Tongue (tissue), 1 donor: ENCODE measurements at regions not wholly inside any gene's neighbourhood (a gene's known extent, or its start where the extent isn't known, plus 50 kb on each side); places are given as distances from the start of the nearest gene placed in this dataset.
"Not testable (repeated sequence)": the region's sequence is repeated elsewhere in the genome, so short reads cannot be mapped to it uniquely, and the experiment has no call there.

Source experiments
- DNase-seq: peaks from one replicate; pipeline ENCODE4 v3.0.0-alpha.2; 2015

DNA sequence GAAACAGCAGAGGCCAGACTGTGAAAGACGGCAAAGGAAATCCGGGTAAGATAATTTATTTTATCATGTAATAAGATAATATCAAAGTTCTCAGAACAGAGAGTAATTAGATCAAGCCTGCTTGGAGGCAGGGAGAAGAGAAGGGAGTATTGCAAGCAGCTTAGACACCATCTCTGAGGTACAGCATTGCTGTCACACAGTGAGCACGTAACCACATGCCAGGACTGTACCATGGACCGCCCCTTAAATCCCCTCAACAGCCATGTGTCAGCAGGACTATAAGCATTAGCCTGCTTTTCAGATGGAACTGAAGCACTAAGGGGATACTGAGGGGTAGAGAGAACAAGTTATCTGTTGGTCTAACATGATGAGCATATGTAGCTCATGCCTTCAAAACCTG lies 141.5 kb downstream of the C6orf118 start:
- no peak for DNase-seq

DNA sequence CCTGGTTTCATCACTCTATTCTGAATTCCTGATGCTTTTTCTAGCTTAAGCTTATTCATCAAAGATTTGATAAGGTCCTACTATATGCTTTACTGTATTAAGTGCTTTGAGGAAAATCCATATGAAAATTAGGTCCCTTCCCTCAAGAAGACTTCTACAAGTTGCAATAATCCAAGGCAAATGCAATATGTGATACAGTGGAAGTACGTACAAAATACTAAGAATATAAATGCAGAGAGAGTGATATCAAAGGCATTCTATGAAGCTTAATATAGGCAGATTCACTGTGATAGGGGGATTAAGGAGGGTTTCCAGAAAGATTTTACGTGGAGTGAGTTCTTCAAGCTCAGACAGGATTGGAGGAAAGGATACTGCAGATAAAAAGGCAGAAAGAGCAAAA lies 142.1 kb downstream of the C6orf118 start:
- no peak for DNase-seq

DNA sequence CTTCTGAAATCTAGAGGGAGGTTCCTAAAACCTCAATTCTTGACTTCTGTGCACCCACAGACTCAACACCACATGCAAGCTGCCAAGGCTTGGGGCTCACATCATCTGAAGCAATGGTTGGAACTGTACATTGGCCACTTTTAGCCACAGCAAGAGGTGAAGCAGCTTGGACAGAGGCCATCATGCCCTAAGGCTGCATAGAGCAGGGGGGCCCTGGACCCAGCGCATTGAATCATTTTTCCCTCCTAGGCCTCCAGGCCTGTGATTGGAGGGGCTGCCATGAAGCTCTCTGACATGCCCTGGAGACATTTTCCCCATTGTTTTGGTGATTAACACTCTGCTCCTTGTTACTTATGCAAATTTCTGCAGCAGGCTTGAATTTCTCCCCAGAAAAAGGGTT lies 145.9 kb downstream of the C6orf118 start:
- DNase-seq = no peak

DNA sequence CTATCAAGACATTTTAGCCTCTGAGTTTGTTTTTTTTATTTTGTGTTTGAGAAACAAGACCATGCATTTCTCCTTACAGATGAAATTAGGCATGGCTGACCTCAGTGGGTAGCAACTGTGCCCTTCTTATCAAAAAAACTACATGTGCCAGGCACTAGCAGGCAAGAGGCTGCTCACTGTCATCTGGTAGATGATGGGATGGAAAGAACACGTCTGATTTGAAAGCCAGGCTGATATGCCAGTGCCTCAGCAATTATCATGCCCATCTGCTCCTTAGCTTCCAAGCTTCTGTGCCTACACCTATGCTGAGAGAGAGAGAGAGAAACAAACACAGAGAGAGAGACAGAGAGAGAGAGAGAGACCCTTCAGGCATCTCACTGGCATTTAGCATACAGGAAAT lies 149.9 kb downstream of the C6orf118 start:
- DNase-seq = peak; percentile 21

DNA sequence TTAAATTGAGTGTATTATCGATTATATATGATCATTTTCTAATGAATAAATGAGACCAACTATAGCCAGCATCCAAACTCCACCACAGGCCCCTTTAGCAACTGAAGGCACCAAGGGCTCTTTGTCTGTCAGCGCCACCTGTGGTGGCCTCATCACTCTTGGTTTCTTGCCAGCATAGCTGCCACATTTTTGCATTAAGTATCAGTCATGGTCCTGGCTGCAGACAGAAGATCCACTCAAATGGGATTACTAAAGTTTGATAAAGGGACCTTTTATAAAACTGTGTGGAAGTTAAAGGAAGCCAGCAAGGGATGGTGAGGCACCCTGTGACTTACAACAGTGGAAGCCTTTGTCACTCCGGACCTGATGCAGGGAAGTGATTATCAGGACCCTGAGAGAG lies 162.9 kb downstream of the C6orf118 start:
- peak; percentile 81 for DNase-seq

DNA sequence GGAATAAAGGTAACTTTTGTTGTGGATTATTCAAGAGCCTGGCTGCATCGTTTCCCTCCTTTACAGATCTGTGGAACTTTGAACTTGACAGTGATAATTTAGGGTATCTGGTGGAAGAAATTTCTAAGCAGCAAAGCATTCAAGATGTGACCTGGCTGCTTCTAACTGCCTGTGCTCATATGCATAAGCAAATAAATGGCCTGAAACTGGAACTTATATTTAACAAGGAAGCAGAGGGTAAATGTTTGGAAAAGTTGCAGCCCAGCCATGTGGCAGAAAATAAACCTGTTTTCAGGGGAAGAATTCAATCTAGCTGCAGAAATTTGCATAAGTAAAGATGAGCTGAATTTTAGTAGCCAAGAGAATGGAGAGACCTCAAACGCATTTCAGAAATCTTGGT lies 173.5 kb downstream of the C6orf118 start:
- DNase-seq = no peak

DNA sequence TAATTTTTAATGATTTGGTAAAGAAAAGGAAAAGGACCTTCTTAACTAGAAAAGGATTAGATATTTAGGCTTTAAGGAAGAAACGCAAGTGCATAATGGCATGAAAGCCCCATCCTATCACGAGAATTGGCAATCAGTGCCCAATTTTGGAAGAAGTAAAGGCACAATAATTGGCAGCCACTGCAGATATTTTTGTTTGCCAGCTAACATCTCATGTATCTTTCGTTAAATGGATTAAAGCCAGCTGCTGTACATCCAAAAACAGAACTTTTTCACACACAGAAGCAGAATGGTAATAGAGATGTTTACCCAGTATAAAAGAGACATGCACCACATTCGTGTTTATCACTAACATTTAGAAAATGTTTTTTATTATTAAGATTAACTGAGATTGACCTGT lies 180.3 kb downstream of the C6orf118 start:
- peak; percentile 56 for DNase-seq

DNA sequence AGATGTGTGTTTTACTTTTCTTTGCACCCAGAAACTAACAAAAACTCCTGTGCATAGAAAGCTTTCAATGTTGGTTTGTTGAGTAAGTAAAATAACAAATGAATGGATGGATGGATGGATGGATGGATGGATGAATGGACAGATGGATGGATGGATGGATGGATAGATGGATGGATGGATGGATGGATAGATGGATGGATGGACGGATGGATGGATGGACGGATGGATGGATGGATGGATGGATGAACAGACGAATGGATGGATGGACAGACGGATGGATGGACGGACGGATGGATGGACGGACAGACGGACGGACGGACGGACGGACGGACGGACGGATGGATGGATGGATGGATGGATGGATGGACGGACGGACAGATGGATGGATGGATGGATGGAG lies 181.7 kb downstream of the C6orf118 start:
- DNase-seq = not testable (repeated sequence)

DNA sequence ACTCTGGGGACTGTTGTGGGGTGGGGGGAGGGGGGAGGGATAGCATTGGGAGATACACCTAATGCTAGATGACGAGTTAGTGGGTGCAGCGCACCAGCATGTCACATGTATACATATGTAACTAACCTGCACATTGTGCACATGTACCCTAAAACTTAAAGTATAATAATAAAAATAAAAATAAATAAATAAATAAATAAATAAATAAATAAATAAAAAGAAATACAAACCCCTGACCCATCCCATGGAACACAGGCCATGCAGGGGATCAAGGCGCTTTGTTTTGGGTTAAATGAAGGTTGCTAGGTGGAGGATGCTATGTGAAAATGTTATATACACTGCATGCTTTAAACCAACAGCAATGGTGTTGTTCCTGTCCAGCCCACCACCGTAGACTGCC lies 184.7 kb downstream of the C6orf118 start:
- DNase-seq = not testable (repeated sequence)

DNA sequence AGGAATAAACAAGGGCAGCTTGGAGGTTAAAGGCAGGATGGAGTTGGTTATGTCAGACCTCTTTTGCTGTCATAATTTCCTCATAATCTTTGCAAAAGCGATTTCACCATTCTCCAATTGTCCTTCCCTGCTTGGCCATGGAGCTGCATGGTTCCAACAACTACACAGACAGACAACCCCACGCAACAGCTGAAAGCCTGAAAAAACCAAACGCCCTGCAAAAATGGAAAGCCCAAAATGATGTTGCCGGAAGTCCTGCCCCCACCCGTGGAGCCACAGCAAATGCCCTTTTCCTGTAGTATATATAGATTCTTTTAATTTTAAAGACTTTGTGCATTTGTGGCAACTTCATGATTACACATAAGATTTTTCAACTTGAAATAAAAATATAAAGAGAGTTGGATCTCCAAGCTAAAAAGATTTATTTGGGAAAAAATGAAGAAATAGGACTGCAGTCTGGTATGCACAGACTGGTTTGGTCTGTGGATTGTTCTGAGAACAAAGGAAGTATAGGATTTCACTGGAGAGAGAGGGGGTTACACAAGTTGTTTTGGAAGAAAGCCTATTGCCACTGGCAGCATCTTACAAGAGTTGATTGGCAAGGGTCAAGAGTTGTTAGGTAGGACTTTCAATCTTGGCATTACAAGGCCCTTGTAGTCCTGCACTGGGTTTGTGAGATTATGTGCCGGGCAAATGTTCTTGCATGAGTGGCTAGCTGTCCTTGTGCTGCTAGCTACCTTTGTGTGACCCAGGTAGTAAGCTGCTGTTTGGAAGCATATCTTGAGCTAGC lies 190.0 kb downstream of the C6orf118 start:
- no peak for DNase-seq

DNA sequence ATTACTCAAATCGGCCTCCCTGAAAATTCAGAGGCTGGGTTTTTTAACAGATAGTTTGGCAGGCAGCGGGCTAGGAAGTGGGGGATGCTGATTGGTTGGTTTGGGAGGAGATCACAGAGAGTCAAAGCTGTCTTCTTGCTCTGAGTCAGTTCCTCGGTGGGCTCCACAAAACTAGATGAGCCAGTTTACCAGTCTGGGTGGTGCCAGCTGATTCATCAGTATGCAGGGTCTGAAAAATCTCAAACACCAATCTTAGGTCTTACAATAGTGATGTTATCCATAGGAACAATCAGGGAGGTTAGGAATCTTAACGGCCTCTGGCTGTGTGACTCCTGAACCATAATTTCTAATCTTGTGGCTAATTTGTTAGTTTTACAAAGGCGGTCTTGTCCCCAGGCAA lies 190.7 kb downstream of the C6orf118 start:
- no peak for DNase-seq

DNA sequence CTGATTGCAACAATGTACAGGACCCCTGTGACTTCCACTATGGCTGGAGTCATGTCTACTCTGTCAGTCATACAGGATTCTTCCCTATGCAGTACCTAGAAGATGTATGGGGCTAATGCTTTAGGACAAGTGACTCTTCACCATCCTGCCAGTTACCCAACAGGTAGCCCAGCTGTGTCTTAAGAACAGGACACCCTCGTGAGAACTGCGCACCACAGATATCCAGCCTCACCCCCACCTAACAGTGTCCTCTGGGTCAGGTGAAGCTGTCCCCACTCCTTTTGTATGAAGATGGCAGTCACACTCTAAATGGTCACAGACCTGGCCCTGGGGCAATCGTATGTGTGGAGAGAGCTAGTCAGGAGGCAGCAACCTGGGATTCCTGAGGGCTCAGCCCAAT lies 191.6 kb downstream of the C6orf118 start:
- DNase-seq = no peak

DNA sequence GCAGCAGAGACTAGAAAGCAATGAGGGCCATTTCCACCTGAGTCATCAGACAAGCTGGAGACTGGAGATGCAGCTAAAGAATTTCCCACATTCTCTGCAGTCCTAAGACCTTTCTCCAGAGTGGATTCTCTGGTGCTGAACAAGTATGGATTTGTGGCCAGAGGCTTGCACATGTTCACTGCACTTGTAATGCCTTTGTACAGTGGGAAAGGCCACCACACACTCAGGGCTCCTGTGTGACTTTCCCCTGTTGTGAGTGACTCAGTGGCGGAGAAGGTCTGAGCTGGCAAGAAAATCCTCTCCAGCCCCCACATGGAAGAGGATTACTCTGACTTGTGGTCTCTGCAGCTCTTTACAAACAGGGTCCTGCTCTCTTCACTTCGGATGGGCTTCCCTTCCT lies 192.3 kb downstream of the C6orf118 start:
- no peak for DNase-seq

DNA sequence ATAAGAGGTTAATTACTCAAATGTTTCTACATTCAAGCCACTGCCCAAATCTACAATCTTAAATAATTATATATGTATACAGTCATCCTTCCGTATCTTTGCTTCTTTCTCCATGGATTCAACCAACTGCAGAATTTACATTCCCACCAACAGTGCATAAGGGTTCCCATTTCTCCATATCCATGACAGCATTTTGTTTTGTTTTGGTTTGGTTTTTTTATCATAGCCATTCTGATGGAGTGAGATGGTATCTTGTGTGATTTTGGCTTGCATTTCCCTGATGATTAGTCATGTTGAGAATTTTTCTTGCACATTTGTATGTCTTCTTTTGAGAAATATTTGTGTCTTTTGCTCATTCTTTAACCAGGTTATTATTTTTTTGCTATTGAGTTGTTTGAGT lies 198.5 kb downstream of the C6orf118 start:
- no peak for DNase-seq

DNA sequence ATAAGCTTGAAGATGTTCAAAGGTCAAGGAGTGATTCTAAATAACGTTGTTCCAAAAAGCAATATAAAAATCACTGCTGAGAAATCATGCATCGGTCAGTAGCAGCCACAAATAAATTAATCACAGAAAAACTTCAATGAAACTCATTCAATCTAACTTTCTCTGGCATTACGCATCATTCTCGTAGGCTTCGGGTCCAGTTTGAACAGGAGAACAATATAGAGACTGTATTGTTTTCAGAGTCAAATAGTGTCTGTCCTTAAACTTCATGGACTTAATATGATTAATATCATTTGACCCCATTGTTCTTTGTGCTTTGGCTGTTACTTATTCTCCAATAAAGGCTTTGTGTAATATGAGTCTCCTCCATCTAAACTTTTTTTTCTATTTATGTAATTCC lies 200.4 kb downstream of the C6orf118 start:
- DNase-seq = no peak

DNA sequence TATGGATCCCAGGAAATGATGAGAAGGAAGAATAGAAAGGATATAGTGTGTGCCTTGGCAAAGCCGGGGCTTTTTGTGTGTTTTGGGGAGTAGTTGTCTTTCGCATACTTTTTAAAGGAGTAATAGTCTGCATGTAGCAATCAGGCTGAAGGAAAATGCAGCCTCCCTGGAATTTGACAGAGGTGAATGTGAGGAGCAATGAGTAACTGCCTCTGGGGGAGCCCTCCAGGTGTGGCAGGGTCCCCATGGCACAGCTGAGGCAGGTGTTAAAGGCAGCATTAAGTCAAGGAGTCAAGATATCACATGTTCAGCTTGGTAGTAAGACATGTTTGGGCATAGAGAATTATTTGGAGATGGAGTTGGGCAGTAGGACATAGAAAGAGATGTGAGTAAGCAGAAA lies 203.1 kb downstream of the C6orf118 start:
- DNase-seq = no peak

DNA sequence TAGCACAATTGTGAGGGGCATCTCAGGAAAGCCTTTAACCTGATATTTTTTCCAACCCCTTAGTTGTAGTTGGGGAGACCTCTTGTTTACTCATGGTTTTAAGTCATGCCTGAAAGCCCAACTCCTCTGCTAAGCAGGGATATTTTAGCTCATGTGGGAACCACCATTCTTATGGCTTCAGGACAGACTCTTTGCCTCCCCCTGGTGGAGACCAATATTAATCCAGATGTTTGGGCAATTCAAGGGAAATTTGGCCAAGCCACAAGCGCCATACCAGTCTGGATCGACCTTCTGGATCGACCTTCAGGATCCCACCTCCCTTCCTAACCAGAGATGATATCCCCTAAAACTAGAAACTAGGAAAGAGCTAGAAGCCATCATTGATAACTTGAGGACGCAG lies 211.2 kb downstream of the C6orf118 start:
- DNase-seq = no peak

DNA sequence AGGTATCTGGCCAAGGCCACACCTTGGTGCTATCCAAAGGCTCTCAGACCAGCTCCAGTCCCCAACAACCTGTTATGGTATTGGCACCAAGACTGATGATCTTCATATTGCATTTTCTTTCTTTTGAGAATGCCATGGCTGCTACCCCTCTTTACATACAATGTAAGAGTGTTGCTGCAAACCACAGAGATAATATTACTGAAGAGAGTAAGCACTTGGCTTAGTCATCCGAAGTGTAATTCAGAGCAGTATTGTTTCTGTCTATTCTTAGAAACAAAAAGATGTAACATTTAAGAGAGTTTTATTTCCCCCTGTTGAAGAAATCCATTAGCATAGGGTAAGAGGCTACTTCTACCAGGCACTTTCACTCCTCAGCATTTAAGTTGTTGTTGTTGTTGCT lies 212.5 kb downstream of the C6orf118 start:
- DNase-seq = no peak

DNA sequence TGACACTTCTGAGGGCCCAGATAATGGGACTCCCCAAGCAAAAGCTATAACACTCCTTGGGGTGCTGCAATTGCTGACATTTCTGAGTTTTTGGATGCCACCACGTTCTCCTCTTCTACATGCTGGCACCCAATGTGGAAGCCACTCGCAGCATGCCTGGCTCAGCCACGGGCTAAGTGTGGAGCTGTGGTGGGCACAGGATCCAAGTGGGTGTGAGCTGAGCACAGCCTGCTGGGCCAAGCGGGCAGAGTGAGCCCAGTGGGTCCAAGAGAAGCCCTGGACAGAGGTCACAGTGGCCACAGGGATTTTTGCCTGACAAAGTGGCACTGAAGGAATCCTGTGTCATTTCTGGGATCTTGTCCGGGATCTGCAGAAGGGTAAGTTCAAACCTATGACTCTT lies 213.2 kb downstream of the C6orf118 start:
- DNase-seq = no peak

DNA sequence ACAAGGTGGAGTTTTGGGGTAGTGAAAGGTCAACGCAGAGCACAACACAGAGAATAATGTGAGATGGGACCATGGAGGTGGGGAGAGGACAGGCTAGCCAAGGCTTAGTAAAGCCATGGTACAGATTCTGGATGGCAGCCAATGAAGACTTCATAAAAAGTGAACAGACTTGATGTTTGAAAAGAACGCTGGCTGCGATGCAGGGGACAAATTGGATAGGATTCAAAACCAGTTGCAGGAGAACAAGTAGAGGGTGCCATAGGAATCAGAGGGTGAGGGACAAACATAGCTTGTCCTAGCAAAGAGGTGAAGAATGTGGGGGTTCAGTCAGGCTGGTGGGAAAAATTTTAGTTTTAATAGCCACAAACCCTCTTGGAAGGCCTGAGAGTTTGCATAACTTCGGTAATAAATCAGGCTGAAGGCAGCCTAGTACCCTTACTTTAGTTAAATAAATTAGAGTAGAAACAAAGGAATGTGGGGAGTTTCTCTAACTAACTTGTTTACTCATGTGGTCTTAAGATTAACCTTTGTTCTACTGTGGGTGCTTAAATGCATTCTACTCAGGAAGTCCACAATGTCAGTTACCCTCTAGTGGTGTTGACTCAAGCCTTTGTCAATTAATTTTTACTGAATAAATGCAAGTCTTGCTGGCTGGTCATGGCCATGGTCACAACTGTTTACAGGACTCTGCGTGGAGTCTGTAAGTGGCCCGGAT lies 216.4 kb downstream of the C6orf118 start:
- DNase-seq = no peak

DNA sequence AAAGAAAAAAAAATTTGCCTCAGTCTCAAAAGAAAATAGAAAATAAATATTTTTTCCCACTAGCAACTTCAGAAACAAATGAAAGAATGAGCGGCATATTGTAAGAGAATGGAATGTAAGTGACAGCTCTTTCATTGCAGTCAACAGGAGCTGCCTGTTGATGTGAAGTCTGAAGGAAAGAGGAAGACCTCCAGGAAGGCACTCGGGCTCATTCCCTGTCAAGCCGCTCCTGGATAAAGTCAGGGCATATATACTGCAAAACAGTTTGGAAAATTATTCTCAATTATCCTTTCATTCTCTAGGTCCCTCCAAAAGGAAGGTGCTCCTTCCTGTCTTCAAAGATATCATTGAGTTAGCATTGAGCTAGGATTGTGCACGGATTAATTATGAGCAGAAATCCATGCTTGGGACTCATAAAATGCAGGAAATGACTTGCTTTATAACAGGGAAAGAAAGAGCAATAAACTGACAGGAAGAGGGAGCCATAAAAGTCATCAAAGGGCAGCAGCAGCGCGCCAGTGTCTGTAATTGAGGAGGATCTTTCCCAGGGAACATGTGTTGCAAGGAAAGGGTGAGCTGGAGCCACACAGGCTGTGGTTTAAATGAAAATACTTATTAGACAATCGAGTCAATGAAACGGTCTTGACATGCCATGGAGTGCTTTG lies 218.2 kb downstream of the C6orf118 start:
- no peak for DNase-seq

DNA sequence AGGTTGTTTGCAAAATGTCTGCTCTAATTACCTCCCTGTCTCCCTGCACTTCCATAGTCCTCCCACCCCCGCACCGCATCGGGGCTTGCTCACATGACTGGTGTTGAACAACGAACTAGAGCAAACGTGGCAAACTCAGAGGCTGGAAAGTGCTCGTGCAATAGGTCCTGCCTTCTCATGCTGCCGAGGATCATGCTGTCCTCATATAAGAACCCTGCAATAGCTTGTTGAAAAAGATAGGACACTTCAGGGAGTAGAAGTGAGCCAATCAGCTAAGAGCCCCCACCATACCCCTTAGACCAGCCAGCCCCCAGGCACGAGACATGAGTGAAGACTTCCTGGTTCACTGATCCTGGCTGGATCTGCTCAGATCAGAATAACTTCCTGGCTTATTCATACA lies 219.2 kb downstream of the C6orf118 start:
- no peak for DNase-seq

DNA sequence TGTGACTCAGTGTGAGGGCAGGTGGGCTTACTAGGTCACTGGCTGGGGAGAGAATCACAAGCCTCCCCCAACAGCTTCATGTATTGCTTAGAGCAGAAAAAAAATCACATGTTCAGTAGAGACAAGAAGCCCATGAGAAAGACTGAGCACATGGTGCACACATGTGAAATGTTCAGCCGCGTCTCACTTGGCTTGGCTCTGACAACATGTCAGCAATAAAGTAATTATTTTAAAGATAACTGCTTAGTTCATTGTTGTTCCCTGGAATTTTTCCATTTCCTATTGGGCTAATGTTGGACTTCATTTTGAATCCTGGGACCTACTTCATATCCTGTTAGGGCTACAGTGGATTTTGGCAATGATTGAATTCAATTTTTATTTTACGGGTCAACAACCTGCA lies 222.6 kb downstream of the C6orf118 start:
- peak; percentile 12 for DNase-seq

DNA sequence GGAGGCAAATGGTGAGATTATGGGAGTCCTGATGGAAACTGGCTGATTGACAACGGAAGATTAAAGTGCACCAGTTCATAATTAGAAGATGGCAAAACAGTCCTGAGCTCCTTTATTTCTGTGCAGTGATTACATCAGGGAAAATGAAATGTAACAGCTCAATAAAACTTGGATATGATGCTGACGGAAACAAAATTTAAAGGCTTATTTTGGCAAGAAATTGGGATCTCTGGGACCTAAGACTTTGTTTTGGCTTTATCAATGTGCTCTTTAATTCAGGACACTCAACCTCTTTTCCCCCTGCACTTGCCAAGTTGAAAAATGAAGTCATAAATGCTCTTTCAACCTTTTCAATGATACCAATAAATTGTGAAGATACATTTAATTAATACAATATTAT lies 226.8 kb downstream of the C6orf118 start:
- no peak for DNase-seq
